SH-SY5Y (cell line): ENCODE measurements at regions not wholly inside any gene's neighbourhood (a gene's known extent, or its start where the extent isn't known, plus 50 kb on each side); places are given as distances from the start of the nearest gene placed in this dataset.

Experiments used
- GATA2 ChIP-seq: IDR thresholded peaks from 2 replicates; pipeline ENCODE4 v1.6.1; 2011; ENCODE audit warnings: mild to moderate bottlenecking, low read depth, low read length
- GATA3 ChIP-seq: IDR thresholded peaks from 2 replicates; pipeline ENCODE4 v1.6.1; 2011; ENCODE audit warnings: low read depth, mild to moderate bottlenecking, low read length, moderate library complexity

GRCh38 chrX:39052751-39053150 is 251.5 kb downstream of the MID1IP1 start:
- TF ChIP-seq GATA2 (no peak), GATA3 (no peak)
